ENCODE measurements at regions not wholly inside any gene's neighbourhood (a gene's known extent, or its start where the extent isn't known, plus 50 kb on each side); places are given as distances from the start of the nearest gene placed in this dataset.

DNA sequence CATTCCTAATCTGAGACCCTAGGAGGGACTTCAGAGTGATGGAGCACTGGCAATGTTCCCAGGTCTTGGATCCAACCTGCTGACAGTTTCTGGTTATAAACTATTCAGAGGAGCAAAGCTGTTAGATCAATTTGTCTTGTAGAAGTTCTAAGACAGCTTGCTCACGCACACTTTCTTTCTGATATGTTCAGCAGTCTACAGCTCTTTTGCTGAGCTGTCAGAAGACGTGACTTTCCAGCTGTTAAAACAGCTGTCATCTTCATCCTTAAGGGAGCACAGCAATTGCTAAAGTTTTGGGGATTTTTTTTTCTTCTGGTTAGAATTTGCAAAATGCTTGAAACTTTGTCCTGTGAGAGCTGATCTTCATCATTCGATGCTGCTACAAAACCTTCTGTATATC is 823.1 kb downstream of the SORCS1 start:
- no peak for DNase-seq (ENCODE audit: extremely low spot score)
- Histone ChIP-seq H3K9me3 (no peaks in the 10 kb centered on the region), H3K27me3 (no peaks in the 10 kb centered on the region), H3K4me3 (no peak overlapping the region), H3K36me3 (no peaks in the 10 kb centered on the region), H3K27ac (replicated peaks in 1 of 4) (no peak overlapping the region), H3K4me1 (no peaks in the 10 kb centered on the region)
- TF ChIP-seq, protein P1, sequence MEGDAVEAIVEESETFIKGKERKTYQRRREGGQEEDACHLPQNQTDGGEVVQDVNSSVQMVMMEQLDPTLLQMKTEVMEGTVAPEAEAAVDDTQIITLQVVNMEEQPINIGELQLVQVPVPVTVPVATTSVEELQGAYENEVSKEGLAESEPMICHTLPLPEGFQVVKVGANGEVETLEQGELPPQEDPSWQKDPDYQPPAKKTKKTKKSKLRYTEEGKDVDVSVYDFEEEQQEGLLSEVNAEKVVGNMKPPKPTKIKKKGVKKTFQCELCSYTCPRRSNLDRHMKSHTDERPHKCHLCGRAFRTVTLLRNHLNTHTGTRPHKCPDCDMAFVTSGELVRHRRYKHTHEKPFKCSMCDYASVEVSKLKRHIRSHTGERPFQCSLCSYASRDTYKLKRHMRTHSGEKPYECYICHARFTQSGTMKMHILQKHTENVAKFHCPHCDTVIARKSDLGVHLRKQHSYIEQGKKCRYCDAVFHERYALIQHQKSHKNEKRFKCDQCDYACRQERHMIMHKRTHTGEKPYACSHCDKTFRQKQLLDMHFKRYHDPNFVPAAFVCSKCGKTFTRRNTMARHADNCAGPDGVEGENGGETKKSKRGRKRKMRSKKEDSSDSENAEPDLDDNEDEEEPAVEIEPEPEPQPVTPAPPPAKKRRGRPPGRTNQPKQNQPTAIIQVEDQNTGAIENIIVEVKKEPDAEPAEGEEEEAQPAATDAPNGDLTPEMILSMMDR (IDR thresholded peaks at IDR 0.05): no peak
- TF ChIP-seq POLR2AphosphoS5 (IDR thresholded peaks at IDR 0.05): no peak
- intact Hi-C loops (cut with DNase I): no loop called here
- WGBS: 40% methylated on average over 3 of the region's 3 CpGs

DNA sequence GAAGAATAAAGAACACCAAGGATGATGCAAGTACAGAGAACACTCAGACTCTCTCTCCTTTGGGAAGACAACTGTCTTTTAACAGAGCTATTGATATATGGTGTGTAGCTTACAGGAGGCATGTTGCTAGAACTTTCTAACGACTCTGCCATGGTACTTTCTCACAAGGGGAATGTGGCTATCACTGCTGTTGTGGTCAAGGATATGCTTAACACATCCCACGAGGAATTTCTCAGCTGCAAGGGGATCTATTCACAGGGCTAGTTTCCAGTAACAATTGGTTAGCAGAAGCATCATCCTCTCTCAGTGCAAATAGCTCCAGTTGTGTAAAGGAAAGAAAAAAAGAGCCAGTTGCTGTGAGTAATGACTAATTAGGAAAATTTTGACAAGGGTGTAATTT is 826.0 kb downstream of the SORCS1 start:
- DNase-seq (ENCODE audit: extremely low spot score): no peak
- 45% methylated on average over 2 of the region's 2 CpGs for WGBS
- intact Hi-C loops (cut with DNase I): no loop called here
- no peaks in the 10 kb centered on the region for H3K4me1 ChIP-seq
- no peaks in the 10 kb centered on the region for H3K27me3 ChIP-seq
- no peaks in the 10 kb centered on the region for H3K9me3 ChIP-seq
- no peak for TF ChIP-seq POLR2A (IDR thresholded peaks at IDR 0.05; ENCODE audit: low read depth)
- TF ChIP-seq, protein P1 (IDR thresholded peaks at IDR 0.05): no peak
- TF ChIP-seq EP300 (IDR thresholded peaks at IDR 0.05): no peak
- TF ChIP-seq POLR2AphosphoS5 (IDR thresholded peaks at IDR 0.05): no peak
- H3K4me3 ChIP-seq: no peak overlapping the region
- H3K27ac ChIP-seq (replicated peaks in 1 of 4): no peak overlapping the region
- no peaks in the 10 kb centered on the region for H3K36me3 ChIP-seq

DNA sequence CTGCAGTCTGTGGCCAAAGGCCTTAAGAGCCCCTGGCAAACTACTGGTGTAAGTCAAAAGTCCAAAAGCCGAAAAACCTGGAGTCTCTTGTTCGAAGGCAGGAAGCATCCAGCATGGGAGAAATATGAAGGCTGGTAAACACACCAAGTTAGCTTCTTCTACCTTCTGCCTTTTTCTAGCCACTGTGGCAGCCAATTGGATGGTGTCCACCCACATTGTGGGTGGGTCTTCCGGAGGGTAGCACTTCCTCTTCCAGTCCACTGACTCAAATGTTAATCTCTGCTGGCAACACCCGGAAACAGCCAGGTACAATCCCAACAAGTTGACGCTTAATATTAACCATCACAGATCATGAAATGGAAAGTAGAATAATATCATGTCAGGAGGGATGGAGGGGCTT is 827.6 kb downstream of the SORCS1 start:
- TF ChIP-seq POLR2AphosphoS5 (IDR thresholded peaks at IDR 0.05) (no peak), EP300 (IDR thresholded peaks at IDR 0.05) (no peak), POLR2A (IDR thresholded peaks at IDR 0.05; ENCODE audit: low read depth) (no peak)
- TF ChIP-seq, protein P1 (IDR thresholded peaks at IDR 0.05): no peak
- Histone ChIP-seq H3K27me3 (no peaks in the 10 kb centered on the region), H3K36me3 (no peaks in the 10 kb centered on the region), H3K27ac (replicated peaks in 1 of 4) (no peak overlapping the region), H3K9me3 (no peaks in the 10 kb centered on the region), H3K4me3 (no peak overlapping the region), H3K4me1 (no peaks in the 10 kb centered on the region)
- no peak for DNase-seq (ENCODE audit: extremely low spot score)
- intact Hi-C loops (cut with DNase I): no loop called here
- WGBS: 96% methylated on average over 5 of the region's 5 CpGs

DNA sequence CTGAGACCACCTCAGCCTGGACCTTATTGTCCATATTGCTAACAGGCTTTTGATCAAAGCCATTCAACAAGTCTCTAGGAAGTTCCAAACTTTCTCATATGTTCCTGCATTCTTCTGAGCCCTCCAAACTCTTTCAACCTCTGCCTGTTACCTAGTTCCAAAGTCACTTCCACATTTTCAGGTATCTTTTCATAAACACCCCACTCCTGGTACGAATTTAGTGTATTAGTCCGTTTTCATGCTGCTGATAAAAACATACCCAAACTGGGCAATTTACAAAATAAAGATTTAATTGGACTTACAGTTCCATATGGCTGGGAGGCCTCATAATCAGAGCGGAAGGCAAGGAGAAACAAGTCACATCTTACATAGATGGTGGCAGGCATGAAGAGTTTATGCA is 836.8 kb downstream of the SORCS1 start:
- Histone ChIP-seq H3K27me3 (no peaks in the 10 kb centered on the region), H3K36me3 (no peaks in the 10 kb centered on the region), H3K27ac (replicated peaks in 1 of 4) (no peak overlapping the region), H3K9me3 (peaks cover 0 to 21% (median 12%) of the 10 kb centered on the region in 4 donors), H3K4me1 (no peaks in the 10 kb centered on the region), H3K4me3 (no peak overlapping the region)
- intact Hi-C loops (cut with DNase I): no loop called here
- no peak for DNase-seq (ENCODE audit: extremely low spot score)
- TF ChIP-seq, protein P1 (IDR thresholded peaks at IDR 0.05): no peak
- TF ChIP-seq POLR2A (IDR thresholded peaks at IDR 0.05; ENCODE audit: low read depth) (no peak), POLR2AphosphoS5 (IDR thresholded peaks at IDR 0.05) (no peak), EP300 (IDR thresholded peaks at IDR 0.05) (no peak)
- WGBS: 90% methylated on average over 3 of the region's 3 CpGs

DNA sequence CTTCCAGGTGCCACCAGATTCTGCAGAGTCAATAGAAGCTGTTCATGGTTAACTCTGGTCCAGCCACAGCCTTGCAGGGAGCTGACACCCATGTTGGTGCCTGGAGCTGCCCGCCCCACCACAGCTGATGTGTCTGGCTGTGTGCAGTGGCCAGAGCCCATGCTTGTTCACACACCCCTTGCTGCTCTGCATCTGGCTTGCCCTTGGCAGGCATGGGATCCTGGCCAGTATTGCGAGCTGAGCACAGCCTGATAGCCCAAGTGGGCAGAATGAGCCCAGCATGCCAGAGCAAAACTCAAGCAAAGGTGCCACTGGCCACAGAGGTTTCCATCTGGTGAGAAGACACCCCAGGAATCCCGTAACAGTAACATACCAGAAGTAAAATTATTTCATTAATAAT is 843.6 kb downstream of the SORCS1 start:
- Histone ChIP-seq H3K36me3 (no peaks in the 10 kb centered on the region), H3K27me3 (no peaks in the 10 kb centered on the region), H3K4me3 (no peak overlapping the region), H3K4me1 (no peaks in the 10 kb centered on the region), H3K27ac (replicated peaks in 1 of 4) (no peak overlapping the region), H3K9me3 (no peaks in the 10 kb centered on the region)
- intact Hi-C loops (cut with DNase I): no loop called here
- WGBS: 98% methylated on average over 2 of the region's 3 CpGs
- no peak for DNase-seq (ENCODE audit: extremely low spot score)
- TF ChIP-seq, protein P1 (IDR thresholded peaks at IDR 0.05): no peak
- TF ChIP-seq POLR2A (IDR thresholded peaks at IDR 0.05; ENCODE audit: low read depth) (no peak), POLR2AphosphoS5 (IDR thresholded peaks at IDR 0.05) (no peak), EP300 (IDR thresholded peaks at IDR 0.05) (no peak)

Measured in esophagus muscularis mucosa (tissue), 4 donors.